ENCODE measurements at regions not wholly inside any gene's neighbourhood (a gene's known extent, or its start where the extent isn't known, plus 50 kb on each side); places are given as distances from the start of the nearest gene placed in this dataset.

DNA sequence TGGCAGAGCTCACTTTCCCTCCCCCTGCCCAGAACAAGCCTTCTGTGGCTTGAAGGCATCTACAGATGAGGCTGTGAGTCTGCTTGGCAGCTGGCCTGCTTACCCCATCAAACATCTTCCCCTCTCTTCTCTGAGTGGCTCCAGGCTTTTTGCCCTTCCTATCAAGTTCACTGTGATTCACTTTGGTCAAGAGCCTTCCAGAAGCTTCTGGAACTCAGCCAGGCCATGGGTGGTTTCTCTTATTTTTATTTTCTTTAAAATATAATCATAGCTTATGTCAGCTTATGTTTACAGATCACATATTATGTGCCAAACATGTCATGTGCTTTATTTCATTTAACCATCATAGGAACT lies 267.0 kb downstream of the SEC61B start:
- TF ChIP-seq, protein P1, sequence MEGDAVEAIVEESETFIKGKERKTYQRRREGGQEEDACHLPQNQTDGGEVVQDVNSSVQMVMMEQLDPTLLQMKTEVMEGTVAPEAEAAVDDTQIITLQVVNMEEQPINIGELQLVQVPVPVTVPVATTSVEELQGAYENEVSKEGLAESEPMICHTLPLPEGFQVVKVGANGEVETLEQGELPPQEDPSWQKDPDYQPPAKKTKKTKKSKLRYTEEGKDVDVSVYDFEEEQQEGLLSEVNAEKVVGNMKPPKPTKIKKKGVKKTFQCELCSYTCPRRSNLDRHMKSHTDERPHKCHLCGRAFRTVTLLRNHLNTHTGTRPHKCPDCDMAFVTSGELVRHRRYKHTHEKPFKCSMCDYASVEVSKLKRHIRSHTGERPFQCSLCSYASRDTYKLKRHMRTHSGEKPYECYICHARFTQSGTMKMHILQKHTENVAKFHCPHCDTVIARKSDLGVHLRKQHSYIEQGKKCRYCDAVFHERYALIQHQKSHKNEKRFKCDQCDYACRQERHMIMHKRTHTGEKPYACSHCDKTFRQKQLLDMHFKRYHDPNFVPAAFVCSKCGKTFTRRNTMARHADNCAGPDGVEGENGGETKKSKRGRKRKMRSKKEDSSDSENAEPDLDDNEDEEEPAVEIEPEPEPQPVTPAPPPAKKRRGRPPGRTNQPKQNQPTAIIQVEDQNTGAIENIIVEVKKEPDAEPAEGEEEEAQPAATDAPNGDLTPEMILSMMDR (IDR thresholded peaks at IDR 0.05) = no peak
- no peak for TF ChIP-seq POLR2A (IDR thresholded peaks at IDR 0.05)
